Fibroblast of lung (primary cell): ENCODE measurements at regions not wholly inside any gene's neighbourhood (a gene's known extent, or its start where the extent isn't known, plus 50 kb on each side); places are given as distances from the start of the nearest gene placed in this dataset.

ENCODE experiments used
- CTCF ChIP-seq, 2 donors: IDR thresholded peaks in 1 of 2; conservative IDR thresholded peaks in 1 of 2; 1 replicate in 1 of 2; 2 replicates in 1 of 2; pipeline ENCODE4 v1.5.1; 2011 to 2012; ENCODE audit warnings: low read length in 2 of 2, control low read depth in 1 of 2, inconsistent platforms in 1 of 2, low read depth in 1 of 2, mild to moderate bottlenecking in 1 of 2
- EZH2 ChIP-seq: IDR thresholded peaks from 2 replicates; pipeline ENCODE4 v1.5.1; 2012; ENCODE audit warnings: low read length, control low read depth, mild to moderate bottlenecking; ENCODE audit errors: missing control alignments

GRCh38 chr5:147113967-147114366, 120.9 kb upstream of the STK32A start:
- TF ChIP-seq CTCF (conservative IDR thresholded peaks at IDR 0.05 in 1 of 2, IDR thresholded peaks at IDR 0.05 in 1 of 2; ENCODE audit: low read depth in 1 of 2, low read length in 2 of 2) (no peak), EZH2 (no peak)
